K562 (cell line): ENCODE measurements at regions not wholly inside any gene's neighbourhood (a gene's known extent, or its start where the extent isn't known, plus 50 kb on each side); places are given as distances from the start of the nearest gene placed in this dataset.

Experiments
- CCAR2 ChIP-seq: fragments of 200-400 bp; formaldehyde crosslinking; IDR thresholded peaks from 2 replicates; pipeline ENCODE4 v1.6.1; 2017; ENCODE audit warnings: mild to moderate bottlenecking, low read depth, low read length
- ELF1 ChIP-seq: fragments of 200-800 bp; sonication (Bioruptor generic); IDR thresholded peaks from 2 replicates; pipeline ENCODE4 v1.6.1; 2016; ENCODE audit warnings: missing genetic modification characterization, missing compliant biosample characterization
- FOXK1 ChIP-seq: sonication (generic); formaldehyde crosslinking; IDR thresholded peaks from 2 replicates; pipeline ENCODE4 v1.8.0; 2022; ENCODE audit warnings: missing genetic modification reagents, mild to moderate bottlenecking, borderline replicate concordance
- GTF2E2 ChIP-seq: fragments of 200-800 bp; sonication (Bioruptor generic); IDR thresholded peaks from 2 replicates; pipeline ENCODE4 v1.6.1; 2016; ENCODE audit warnings: missing genetic modification characterization, missing compliant biosample characterization
- HMGXB4 ChIP-seq: sonication (generic); formaldehyde crosslinking; IDR thresholded peaks from 2 replicates; pipeline ENCODE4 v1.8.1; 2023; ENCODE audit warnings: mild to moderate bottlenecking, missing genetic modification reagents
- HNRNPK ChIP-seq: fragments of 200-400 bp; formaldehyde crosslinking; IDR thresholded peaks from one replicate; pipeline ENCODE4 v1.6.1; 2018; ENCODE audit warnings: mild to moderate bottlenecking, low read depth, low read length; ENCODE audit not compliant: poor library complexity, severe bottlenecking
- NFRKB ChIP-seq: fragments of 450-650 bp; IDR thresholded peaks from 2 replicates; pipeline ENCODE4 v1.6.1; 2016; ENCODE audit warnings: low read depth
- NRF1 ChIP-seq, 2 experiments: fragments of 450-650 bp; IDR thresholded peaks in 1 of 2; conservative IDR thresholded peaks in 1 of 2; 2 replicates each; pipeline ENCODE4 v1.6.1; 2014; ENCODE audit warnings: mild to moderate bottlenecking in 2 of 2
- POU5F1 ChIP-seq: fragments of 150-350 bp; IDR thresholded peaks from 2 replicates; pipeline ENCODE4 v1.6.1; 2014; ENCODE audit warnings: borderline replicate concordance, low read length, low read depth, mild to moderate bottlenecking; ENCODE audit not compliant: partially characterized antibody
- REST ChIP-seq, 2 experiments: fragments of 450-650 bp; formaldehyde crosslinking in 1 of 2; IDR thresholded peaks; 2 replicates each; pipeline versions ENCODE4 v1.4.0 to v1.6.1; 2014 to 2020; ENCODE audit warnings: mild to moderate bottlenecking in 2 of 2, borderline replicate concordance in 1 of 2, low read depth in 1 of 2
- U2AF2 ChIP-seq: fragments of 200-400 bp; formaldehyde crosslinking; optimal IDR thresholded peaks from 2 replicates; pipeline ENCODE3; 2017; ENCODE audit warnings: low read depth, mild to moderate bottlenecking, low read length
- ZFPM2 ChIP-seq: fragments of 250-450 bp; sonication (Bioruptor Pico); IDR thresholded peaks from 2 replicates; pipeline ENCODE4 v1.5.1; 2022; ENCODE audit warnings: mild to moderate bottlenecking
- ZNF263 ChIP-seq: sonication (generic); formaldehyde crosslinking; IDR thresholded peaks from 2 replicates; pipeline ENCODE4 v1.8.0; 2022; ENCODE audit warnings: mild to moderate bottlenecking, missing genetic modification reagents, borderline replicate concordance
- ZNF384 ChIP-seq: IDR thresholded peaks from 2 replicates; pipeline ENCODE4 v1.6.1; 2012; ENCODE audit warnings: low read depth, low read length, improper control_type of control experiment

- TF ChIP-seq REST (IDR thresholded peaks at IDR 0.05; ENCODE audit: borderline replicate concordance) (no peak), REST (CRISPR knock-in tag; IDR thresholded peaks at IDR 0.05; ENCODE audit: low read depth) (no peak), U2AF2 (no peak), NFRKB (no peak), FOXK1 (CRISPR knock-in tag) (no peak), ZNF263 (CRISPR knock-in tag) (no peak), HNRNPK (no peak), HMGXB4 (CRISPR knock-in tag) (no peak), ZFPM2 (no peak), ZNF384 (no peak), GTF2E2 (no peak), POU5F1 (no peak), CCAR2 (no peak), NRF1 (conservative IDR thresholded peaks at IDR 0.05 in 1 of 2, IDR thresholded peaks at IDR 0.05 in 1 of 2) (no peak), ELF1 (no peak)
These were observed 164.5 kb upstream of the AHR start (continued) for GRCh38 chr7:17133977-17134376.
